ENCODE measurements at regions not wholly inside any gene's neighbourhood (a gene's known extent, or its start where the extent isn't known, plus 50 kb on each side); places are given as distances from the start of the nearest gene placed in this dataset.

DNA sequence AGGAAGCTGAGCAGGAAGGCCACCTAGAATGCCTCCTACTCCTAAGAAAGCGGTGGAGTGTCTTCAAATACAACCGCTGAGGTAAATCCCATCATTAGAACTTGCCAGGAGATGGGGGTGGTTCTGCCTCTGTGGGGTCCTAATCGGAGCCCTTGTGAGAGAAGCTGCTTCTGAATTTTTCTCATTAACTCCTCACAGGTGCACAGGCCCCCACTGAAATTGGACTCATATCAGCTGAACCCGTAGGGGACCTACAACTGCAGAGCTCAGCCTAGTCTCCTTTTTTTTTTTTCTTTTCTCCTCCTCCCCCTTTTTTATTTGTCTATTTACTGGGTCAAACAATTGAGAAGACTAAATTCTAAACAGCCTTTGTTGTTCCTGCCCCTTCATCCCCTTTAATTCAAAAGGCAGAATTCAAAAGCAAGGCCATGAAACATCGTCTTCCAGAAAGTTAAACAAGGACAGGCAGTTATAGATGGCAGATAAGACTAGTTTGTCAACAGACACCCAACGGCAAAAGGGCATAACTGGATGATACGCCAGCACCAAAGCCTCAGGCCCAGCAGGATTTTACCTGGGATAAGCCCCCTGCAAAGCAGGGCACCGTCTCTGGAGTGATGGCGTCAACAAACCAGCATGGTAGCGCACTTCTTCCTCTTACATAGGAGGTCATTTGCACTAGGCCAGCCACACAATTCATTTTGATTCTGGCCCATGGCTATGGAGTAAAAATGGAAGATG is 213.7 kb upstream of the HES1 start:
- TF ChIP-seq, protein P1, sequence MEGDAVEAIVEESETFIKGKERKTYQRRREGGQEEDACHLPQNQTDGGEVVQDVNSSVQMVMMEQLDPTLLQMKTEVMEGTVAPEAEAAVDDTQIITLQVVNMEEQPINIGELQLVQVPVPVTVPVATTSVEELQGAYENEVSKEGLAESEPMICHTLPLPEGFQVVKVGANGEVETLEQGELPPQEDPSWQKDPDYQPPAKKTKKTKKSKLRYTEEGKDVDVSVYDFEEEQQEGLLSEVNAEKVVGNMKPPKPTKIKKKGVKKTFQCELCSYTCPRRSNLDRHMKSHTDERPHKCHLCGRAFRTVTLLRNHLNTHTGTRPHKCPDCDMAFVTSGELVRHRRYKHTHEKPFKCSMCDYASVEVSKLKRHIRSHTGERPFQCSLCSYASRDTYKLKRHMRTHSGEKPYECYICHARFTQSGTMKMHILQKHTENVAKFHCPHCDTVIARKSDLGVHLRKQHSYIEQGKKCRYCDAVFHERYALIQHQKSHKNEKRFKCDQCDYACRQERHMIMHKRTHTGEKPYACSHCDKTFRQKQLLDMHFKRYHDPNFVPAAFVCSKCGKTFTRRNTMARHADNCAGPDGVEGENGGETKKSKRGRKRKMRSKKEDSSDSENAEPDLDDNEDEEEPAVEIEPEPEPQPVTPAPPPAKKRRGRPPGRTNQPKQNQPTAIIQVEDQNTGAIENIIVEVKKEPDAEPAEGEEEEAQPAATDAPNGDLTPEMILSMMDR (IDR thresholded peaks at IDR 0.05) = no peak
- TF ChIP-seq POLR2AphosphoS5 (IDR thresholded peaks at IDR 0.05) = no peak
- TF ChIP-seq POLR2A (IDR thresholded peaks at IDR 0.05; ENCODE audit: low read depth) = no peak
- TF ChIP-seq EP300 (IDR thresholded peaks at IDR 0.05) = no peak
